Choroid plexus epithelial cell (primary cell): ENCODE measurements at regions not wholly inside any gene's neighbourhood (a gene's known extent, or its start where the extent isn't known, plus 50 kb on each side); places are given as distances from the start of the nearest gene placed in this dataset.
A peak's percentile ranks its signal among the peaks of the same experiment; 100 is the strongest.

Source experiments
- DNase-seq: peaks from one replicate; pipeline ENCODE4 v3.0.0-alpha.2; 2010; ENCODE audit warnings: low read depth
- H3K4me3 ChIP-seq: 2 replicates; pipeline ENCODE4 v1.5.1; 2011; ENCODE audit warnings: low read depth, mild to moderate bottlenecking, control low read depth, low read length, moderate library complexity
- CTCF ChIP-seq: conservative IDR thresholded peaks from 2 replicates; pipeline ENCODE4 v1.5.1; 2011; ENCODE audit warnings: low read depth, mild to moderate bottlenecking, control low read depth, inconsistent platforms, low read length, moderate library complexity

DNA sequence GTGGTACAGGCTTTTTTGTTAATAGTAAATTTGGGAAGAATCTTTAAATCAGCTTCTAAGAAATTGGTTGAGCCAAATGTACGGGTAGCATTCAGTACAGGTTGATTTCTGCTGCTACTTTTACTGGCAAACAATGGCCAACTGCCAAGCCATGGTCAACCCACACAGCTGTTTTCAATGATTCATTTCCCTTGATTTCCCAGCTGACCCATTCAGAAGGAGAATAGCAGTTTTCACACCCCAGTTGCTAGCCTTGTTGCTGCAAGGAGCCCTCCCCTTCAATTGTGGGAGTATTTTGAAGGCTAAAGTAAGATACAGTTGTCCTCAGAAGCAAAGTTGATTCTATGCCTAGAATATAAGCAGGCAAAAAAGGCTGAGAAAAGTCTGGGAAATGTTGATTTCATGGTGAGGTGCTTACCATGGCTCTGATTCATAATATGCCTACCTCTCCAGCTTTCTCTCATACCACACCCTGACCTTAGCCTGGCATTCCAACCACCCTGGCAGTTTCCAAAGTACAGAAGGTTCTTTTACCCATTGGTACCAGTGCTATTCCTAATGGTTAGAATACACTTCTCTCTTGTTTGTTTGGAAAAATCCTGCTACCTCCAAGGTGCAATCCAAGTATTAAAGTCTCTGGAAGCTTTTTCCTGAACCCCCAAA lies 320.3 kb upstream of the TGFBR2 start:
- no peak overlapping the region for H3K4me3 ChIP-seq
- no peak for TF ChIP-seq CTCF
- DNase-seq, result peak; percentile 98

- TF ChIP-seq CTCF, result no peak
- no peak for DNase-seq
- H3K4me3 ChIP-seq, result no peak overlapping the region
These were observed 319.6 kb upstream of the TGFBR2 start for GRCh38 chr3:30286811-30287210.

DNA sequence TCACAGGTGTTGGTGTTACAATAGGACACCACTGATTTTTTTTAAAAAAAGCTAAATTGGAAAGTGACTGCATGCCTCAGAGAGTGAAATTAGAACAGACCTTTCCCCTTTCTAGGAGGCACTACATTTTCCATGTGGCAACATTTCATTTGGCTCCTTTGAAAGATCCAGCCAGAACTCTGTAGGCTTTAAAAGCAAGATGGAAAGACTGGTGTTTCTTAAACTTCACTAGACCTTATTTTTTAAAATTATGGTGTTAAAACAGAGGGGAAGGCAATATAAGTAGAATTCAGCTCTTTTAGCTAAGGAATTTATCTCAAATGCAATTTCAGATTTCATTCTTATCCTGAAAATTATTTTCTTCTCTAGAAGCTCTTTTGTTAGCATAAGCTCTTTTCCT lies 317.6 kb upstream of the TGFBR2 start:
- DNase-seq, result no peak
- no peak overlapping the region for H3K4me3 ChIP-seq
- TF ChIP-seq CTCF, result no peak

- TF ChIP-seq CTCF, result no peak
- DNase-seq, result no peak
- no peak overlapping the region for H3K4me3 ChIP-seq
These were observed 317.1 kb upstream of the TGFBR2 start for GRCh38 chr3:30289324-30289723.

DNA sequence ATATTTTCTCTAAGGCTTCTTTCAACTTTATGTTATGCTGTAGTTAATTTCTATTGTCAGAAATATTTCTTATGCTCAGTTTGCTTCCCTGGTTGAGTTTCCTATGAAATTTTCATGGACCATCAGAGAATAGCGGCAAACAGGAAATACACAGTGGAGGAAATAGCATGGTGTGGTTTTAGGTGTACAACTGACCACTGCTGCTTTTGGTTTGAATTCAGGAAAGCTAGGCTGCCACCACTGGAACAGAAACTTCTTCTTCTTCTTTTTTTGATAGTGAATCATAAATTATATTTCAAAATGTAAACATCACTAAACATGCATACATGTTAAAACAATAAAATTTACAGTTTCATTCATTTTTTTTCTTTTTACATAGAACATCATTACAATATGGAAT lies 316.6 kb upstream of the TGFBR2 start:
- no peak for DNase-seq
- TF ChIP-seq CTCF, result no peak
- no peak overlapping the region for H3K4me3 ChIP-seq

DNA sequence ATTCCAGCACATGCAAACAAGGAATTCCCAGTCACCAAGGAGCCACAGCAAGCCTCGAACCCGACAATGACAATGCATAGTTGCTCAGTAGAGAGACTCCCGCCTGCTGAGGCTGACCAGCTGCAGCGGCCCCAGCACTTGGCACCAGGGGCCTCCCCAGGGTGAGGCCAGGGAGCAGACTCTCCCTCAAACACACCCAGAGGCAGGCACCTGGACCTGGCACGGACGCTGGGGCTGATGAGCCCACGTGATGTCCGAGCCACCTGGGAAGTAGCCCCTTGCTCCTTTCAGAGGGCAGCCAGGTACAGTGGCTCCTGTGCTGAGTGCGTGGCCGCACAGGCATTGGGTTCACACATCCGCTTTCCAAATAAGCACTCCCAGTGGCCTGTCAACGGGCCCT lies 315.9 kb upstream of the TGFBR2 start:
- DNase-seq, result no peak
- H3K4me3 ChIP-seq, result no peak overlapping the region
- TF ChIP-seq CTCF, result no peak

- H3K4me3 ChIP-seq, result no peak overlapping the region
- TF ChIP-seq CTCF, result no peak
- DNase-seq, result peak; percentile 74
These were observed 314.1 kb upstream of the TGFBR2 start for GRCh38 chr3:30292192-30292893.
